Cardiac muscle cell (in vitro differentiated cells and primary cell): ENCODE measurements at regions not wholly inside any gene's neighbourhood (a gene's known extent, or its start where the extent isn't known, plus 50 kb on each side); places are given as distances from the start of the nearest gene placed in this dataset.
"Not testable (repeated sequence)": the region's sequence is repeated elsewhere in the genome, so short reads cannot be mapped to it uniquely, and the experiment has no call there.

Source experiments
- DNase-seq, 2 donors: peaks; one replicate each; pipeline versions ENCODE4 v3.0.0 to v3.0.0-alpha.2; 2010 to 2017; ENCODE audit warnings: low read depth in 1 of 2, low spot score in 1 of 2
- H3K27ac ChIP-seq: fragments of 200-600 bp; sonication (generic); 2 replicates; pipeline ENCODE4 v1.5.1; 2016
- H3K27me3 ChIP-seq: fragments of 200-600 bp; sonication (generic); 2 replicates; pipeline ENCODE4 v1.6.0; 2016; ENCODE audit warnings: control low read depth
- H3K36me3 ChIP-seq: fragments of 200-600 bp; sonication (generic); 2 replicates; pipeline ENCODE4 v1.5.1; 2016; ENCODE audit warnings: control low read depth
- H3K4me1 ChIP-seq: fragments of 200-600 bp; sonication (generic); 2 replicates; pipeline ENCODE4 v1.8.1; 2017; ENCODE audit warnings: low read depth, mild to moderate bottlenecking, mixed run types
- H3K4me3 ChIP-seq: fragments of 200-600 bp; sonication (generic); 2 replicates; pipeline ENCODE4 v1.5.1; 2016; ENCODE audit warnings: mild to moderate bottlenecking
- H3K9me3 ChIP-seq: fragments of 200-600 bp; sonication (generic); 2 replicates; pipeline ENCODE4 v1.5.1; 2017; ENCODE audit warnings: low read depth, mild to moderate bottlenecking, control low read depth
- TF ChIP-seq, protein P1 (sequence below): IDR thresholded peaks from 2 replicates; pipeline ENCODE4 v1.5.1; 2012; ENCODE audit warnings: low read depth, mild to moderate bottlenecking, low read length

GRCh38 chr15:20148679-20149078, 392.9 kb downstream of the GOLGA6L6 start:
- H3K4me1 ChIP-seq, H3K36me3 ChIP-seq, H3K9me3 ChIP-seq, DNase-seq, H3K4me3 ChIP-seq, H3K27me3 ChIP-seq, H3K27ac ChIP-seq: not testable (repeated sequence)

DNA sequence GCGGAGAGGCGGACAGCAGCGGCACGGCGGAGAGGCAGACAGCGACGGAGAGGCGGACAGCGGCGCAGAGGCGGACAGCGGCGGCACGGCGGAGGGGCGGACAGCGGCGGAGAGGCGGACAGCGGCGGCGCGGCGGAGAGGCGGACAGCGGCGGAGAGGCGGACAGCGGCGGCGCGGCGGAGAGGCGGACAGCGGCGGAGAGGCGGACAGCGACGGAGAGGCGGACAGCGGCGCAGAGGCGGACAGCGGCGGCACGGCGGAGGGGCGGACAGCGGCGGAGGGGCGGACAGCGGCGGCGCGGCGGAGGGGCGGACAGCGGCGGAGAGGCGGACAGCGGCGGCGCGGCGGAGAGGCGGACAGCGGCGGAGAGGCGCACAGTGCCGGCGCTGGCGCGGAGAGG, 393.6 kb downstream of the GOLGA6L6 start:
- not testable (repeated sequence) for H3K27ac ChIP-seq, H3K27me3 ChIP-seq, H3K4me3 ChIP-seq, DNase-seq, H3K4me1 ChIP-seq, H3K9me3 ChIP-seq, H3K36me3 ChIP-seq

GRCh38 chr15:20144333-20145036, 397.1 kb downstream of the GOLGA6L6 start:
- H3K9me3 ChIP-seq, H3K27ac ChIP-seq, H3K4me1 ChIP-seq, H3K36me3 ChIP-seq, H3K27me3 ChIP-seq, DNase-seq, H3K4me3 ChIP-seq: not testable (repeated sequence)

- H3K9me3 ChIP-seq, H3K27ac ChIP-seq, DNase-seq, H3K4me1 ChIP-seq, H3K4me3 ChIP-seq, H3K36me3 ChIP-seq, H3K27me3 ChIP-seq: not testable (repeated sequence)
These were observed 398.7 kb downstream of the GOLGA6L6 start for GRCh38 chr15:20142906-20143305.

DNA sequence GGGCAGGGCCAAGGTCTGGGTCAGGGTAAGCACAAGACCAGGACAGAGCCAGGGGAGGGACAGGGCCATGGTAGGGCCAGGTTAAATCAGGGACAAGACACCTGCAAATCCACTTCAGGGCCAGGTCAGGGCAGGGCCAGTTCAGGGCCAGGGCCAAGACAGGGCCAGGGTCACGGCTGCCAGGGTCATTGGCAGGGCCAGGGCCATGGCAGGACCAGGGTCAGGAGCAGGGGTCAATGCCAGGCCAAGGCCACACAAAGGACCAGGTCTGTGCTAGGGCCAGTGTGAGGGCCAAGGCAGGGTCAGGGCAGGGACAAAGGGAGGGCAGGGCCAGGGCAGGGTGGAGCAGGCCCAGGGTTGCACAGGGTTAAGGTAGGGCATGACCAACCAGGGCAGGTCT, 399.2 kb downstream of the GOLGA6L6 start:
- not testable (repeated sequence) for DNase-seq

DNA sequence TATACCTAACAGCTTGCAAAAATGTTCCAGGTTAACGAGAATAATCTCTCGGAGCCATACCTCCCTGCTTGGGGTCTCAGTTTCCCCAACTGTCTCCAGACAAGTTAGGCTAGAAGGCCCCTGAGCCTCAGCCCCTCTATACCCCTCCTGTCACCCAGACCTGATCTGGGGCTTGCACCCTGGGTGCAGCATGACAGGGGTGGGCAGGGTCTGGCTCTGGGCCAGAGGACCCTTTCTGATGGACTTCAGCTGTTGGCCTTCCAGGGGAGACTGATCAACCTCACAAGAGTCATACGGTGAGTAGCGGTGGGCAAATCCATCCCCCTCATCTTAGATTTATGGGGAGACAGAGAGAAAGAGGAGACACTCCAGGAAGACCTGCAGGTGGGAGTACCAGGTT, 416.9 kb downstream of the GOLGA6L6 start:
- not testable (repeated sequence) for H3K9me3 ChIP-seq, DNase-seq, H3K36me3 ChIP-seq, H3K27me3 ChIP-seq, H3K4me3 ChIP-seq, H3K4me1 ChIP-seq, H3K27ac ChIP-seq

More for the DNA sequence above, 399.2 kb downstream of the GOLGA6L6 start:
- not testable (repeated sequence) for H3K4me1 ChIP-seq, H3K27me3 ChIP-seq, H3K36me3 ChIP-seq, H3K4me3 ChIP-seq, H3K9me3 ChIP-seq, H3K27ac ChIP-seq

DNA sequence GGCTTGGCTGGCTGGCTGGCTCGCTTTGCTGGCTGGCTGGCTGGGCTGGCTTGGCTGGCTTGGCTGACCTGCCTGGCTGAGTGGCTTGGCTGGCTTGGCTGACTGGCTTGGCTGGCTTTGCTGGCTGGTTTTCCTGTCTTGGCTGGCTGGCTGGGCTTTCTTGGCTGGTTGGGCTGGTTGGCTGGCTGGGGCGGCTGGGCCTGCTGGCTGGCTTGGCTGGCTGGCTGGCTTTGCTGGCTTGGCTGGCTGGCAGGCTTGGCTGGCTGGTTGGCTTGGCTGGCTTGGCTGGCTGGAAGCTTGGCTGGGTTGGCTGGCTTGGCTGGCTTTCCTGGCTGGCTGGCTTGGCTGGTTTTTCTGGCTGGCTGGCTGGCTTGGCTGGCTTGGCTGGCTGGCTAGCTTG, 435.6 kb downstream of the GOLGA6L6 start:
- Histone ChIP-seq H3K9me3 (no peaks in the 10 kb centered on the region), H3K4me1 (no peaks in the 10 kb centered on the region), H3K4me3 (no peak overlapping the region), H3K27me3 (no peaks in the 10 kb centered on the region), H3K36me3 (no peaks in the 10 kb centered on the region), H3K27ac (no peak overlapping the region)
- TF ChIP-seq, protein P1, sequence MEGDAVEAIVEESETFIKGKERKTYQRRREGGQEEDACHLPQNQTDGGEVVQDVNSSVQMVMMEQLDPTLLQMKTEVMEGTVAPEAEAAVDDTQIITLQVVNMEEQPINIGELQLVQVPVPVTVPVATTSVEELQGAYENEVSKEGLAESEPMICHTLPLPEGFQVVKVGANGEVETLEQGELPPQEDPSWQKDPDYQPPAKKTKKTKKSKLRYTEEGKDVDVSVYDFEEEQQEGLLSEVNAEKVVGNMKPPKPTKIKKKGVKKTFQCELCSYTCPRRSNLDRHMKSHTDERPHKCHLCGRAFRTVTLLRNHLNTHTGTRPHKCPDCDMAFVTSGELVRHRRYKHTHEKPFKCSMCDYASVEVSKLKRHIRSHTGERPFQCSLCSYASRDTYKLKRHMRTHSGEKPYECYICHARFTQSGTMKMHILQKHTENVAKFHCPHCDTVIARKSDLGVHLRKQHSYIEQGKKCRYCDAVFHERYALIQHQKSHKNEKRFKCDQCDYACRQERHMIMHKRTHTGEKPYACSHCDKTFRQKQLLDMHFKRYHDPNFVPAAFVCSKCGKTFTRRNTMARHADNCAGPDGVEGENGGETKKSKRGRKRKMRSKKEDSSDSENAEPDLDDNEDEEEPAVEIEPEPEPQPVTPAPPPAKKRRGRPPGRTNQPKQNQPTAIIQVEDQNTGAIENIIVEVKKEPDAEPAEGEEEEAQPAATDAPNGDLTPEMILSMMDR = no peak
- no peak for DNase-seq

DNA sequence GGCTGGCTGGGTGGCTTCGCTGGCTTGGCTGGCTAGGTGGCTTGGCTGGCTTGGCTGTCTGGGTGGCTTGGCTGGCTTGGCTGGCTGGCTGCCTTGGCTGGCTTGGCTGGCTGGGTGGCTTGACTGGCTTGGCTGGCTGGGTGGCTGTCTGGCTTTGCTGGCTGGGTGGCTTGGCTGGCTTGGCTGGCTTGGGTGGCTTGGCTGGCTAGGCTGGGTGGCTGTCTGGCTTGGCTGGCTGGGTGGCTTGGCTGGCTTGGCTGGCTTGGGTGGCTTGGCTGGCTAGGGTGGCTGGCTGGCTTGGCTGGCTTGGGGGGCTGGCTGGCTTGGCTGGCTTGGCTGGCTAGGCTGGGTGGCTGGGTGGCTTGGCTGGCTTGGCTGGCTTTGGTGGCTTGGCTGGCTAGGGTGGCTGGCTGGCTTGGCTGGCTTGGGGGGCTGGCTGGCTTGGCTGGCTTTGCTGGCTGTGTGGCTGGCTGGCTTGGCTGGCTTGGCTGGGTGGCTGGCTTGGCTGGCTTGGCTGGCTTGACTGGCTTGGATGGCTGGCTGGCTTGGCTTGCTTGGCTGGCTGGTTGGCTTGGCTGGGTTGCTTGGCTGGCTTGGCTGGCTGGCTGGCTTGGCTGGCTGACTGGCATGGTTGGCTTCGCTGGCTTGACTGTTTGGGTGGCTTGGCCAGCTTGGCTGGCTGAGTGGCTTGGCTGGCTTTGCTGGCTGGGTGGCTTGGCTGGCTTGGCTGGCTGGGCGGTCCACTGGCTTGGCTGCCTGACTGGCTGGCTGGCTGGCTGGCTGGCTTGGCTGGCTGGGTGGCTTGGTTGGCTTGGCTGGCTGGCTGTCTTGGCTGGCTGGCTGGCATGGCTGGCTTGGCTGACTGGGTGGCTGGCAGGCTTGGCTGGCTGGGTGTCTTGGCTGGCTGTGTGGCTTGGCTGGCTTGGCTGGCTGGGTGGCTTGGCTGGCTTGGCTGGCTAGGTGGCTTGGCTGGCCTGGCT, 436.3 kb downstream of the GOLGA6L6 start:
- H3K4me3 ChIP-seq, H3K27ac ChIP-seq, H3K9me3 ChIP-seq, H3K4me1 ChIP-seq, DNase-seq, H3K27me3 ChIP-seq, H3K36me3 ChIP-seq: not testable (repeated sequence)

DNA sequence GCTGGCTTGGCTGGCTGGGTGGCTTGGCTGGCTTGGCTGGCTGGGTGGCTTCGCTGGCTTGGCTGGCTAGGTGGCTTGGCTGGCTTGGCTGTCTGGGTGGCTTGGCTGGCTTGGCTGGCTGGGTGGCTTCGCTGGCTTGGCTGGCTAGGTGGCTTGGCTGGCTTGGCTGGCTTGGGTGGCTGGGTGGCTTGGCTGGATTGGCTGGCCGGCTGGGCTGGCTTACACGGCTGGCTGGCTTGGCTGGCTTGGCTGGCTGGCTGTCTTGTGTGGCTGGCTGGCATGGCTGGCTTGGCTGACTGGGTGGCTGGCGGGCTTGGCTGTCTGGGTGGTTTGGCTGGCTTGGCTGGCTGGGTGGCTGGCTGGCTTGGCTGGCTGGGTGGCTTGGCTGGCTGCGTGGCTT, 437.0 kb downstream of the GOLGA6L6 start:
- not testable (repeated sequence) for H3K4me1 ChIP-seq, H3K27ac ChIP-seq, DNase-seq, H3K27me3 ChIP-seq, H3K36me3 ChIP-seq, H3K9me3 ChIP-seq, H3K4me3 ChIP-seq

DNA sequence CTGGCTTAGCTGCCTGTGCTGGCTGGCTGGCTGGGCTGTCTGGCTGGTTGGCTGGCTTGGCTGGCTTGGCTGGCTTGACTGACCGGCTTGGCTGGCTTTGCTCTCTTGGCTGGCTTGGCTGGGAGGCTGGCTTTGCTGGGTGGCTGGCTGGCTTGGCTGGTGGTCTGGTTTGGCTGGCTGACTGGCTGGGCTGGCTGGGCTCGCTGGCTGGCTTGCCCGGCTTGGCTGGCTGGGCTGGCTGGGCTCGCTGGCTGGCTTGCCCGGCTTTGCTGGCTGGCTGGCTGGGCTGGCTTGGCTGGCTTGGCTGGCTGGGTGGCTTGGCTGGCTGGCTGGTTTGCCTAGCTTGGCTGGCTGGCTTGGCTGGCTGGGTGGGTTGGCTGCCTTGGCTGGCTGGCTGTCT, 438.7 kb downstream of the GOLGA6L6 start:
- not testable (repeated sequence) for DNase-seq, H3K27me3 ChIP-seq, H3K36me3 ChIP-seq, H3K9me3 ChIP-seq, H3K4me1 ChIP-seq, H3K4me3 ChIP-seq, H3K27ac ChIP-seq

DNA sequence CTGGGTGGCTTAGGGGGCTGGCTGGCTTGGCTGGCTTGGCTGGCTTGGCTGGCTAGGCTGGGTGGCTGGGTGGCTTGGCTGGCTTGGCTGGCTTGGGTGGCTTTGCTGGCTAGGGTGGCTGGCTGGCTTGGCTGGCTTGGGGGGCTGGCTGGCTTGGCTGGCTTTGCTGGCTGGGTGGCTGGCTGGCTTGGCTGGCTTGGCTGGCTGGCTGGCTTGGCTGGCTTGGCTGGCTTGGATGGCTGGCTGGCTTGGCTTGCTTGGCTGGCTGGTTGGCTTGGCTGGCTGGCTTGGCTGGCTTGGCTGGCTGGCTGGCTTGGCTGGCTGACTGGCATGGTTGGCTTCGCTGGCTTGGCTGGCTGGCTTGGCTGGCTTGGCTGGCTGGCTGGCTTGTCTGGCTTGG, 439.4 kb downstream of the GOLGA6L6 start:
- not testable (repeated sequence) for DNase-seq, H3K4me3 ChIP-seq

GRCh38 chr15:20101281-20101680, 440.3 kb downstream of the GOLGA6L6 start:
- H3K36me3 ChIP-seq, H3K4me3 ChIP-seq, H3K9me3 ChIP-seq, H3K27me3 ChIP-seq, DNase-seq, H3K4me1 ChIP-seq, H3K27ac ChIP-seq: not testable (repeated sequence)

More for the DNA sequence above, 439.4 kb downstream of the GOLGA6L6 start:
- not testable (repeated sequence) for H3K27me3 ChIP-seq, H3K4me1 ChIP-seq, H3K27ac ChIP-seq, H3K36me3 ChIP-seq, H3K9me3 ChIP-seq
